H9 (cell line): ENCODE measurements at regions not wholly inside any gene's neighbourhood (a gene's known extent, or its start where the extent isn't known, plus 50 kb on each side); places are given as distances from the start of the nearest gene placed in this dataset.

Experiments used
- DNase-seq: peaks from one replicate; pipeline ENCODE4 v3.0.0-alpha.2; 2017
- H2AFZ ChIP-seq: one replicate; pipeline ENCODE4 v1.6.1; 2013; ENCODE audit warnings: mild to moderate bottlenecking, low read length, control low read depth, moderate library complexity
- H2AK5ac ChIP-seq: 2 replicates; pipeline ENCODE4 v1.6.1; 2013; ENCODE audit warnings: low read length, control low read depth, mixed read lengths; ENCODE audit not compliant: insufficient read length
- H2BK120ac ChIP-seq: one replicate; pipeline ENCODE4 v1.6.1; 2013; ENCODE audit warnings: low read depth, mild to moderate bottlenecking, low read length, control low read depth, inconsistent platforms; ENCODE audit not compliant: poor library complexity, severe bottlenecking
- H2BK12ac ChIP-seq: 2 replicates; pipeline ENCODE4 v1.6.1; 2013; ENCODE audit warnings: low read length, control low read depth, mixed read lengths, low read depth; ENCODE audit not compliant: insufficient read length
- H2BK15ac ChIP-seq: 2 replicates; pipeline ENCODE4 v1.6.1; 2013; ENCODE audit warnings: low read depth, low read length, control low read depth
- H2BK20ac ChIP-seq: one replicate; pipeline ENCODE4 v1.6.1; 2013; ENCODE audit warnings: low read depth, mild to moderate bottlenecking, low read length, control low read depth, inconsistent platforms; ENCODE audit not compliant: poor library complexity, severe bottlenecking
- H2BK5ac ChIP-seq: 2 replicates; pipeline ENCODE4 v1.6.1; 2013; ENCODE audit warnings: low read length, control low read depth, mixed read lengths; ENCODE audit not compliant: insufficient read length
- H3K14ac ChIP-seq: 2 replicates; pipeline ENCODE4 v1.6.1; 2013; ENCODE audit warnings: low read length, control low read depth; ENCODE audit not compliant: insufficient read depth
- H3K18ac ChIP-seq: 2 replicates; pipeline ENCODE4 v1.6.1; 2013; ENCODE audit warnings: low read depth, mild to moderate bottlenecking, mixed read lengths, low read length, control low read depth; ENCODE audit not compliant: insufficient read length
- H3K23ac ChIP-seq: 2 replicates; pipeline ENCODE4 v1.6.1; 2013; ENCODE audit warnings: low read length, control low read depth, mixed read lengths, low read depth; ENCODE audit not compliant: insufficient read length
- H3K23me2 ChIP-seq: 2 replicates; pipeline ENCODE4 v1.6.1; 2013; ENCODE audit warnings: low read depth, mild to moderate bottlenecking, mixed read lengths, low read length, control low read depth; ENCODE audit not compliant: insufficient read length, poor library complexity, severe bottlenecking
- H3K27ac ChIP-seq: 2 replicates; pipeline ENCODE4 v1.5.1; 2013; ENCODE audit warnings: low read length, control low read depth, mixed read lengths, low read depth; ENCODE audit not compliant: insufficient read length
- H3K27me3 ChIP-seq: 2 replicates; pipeline ENCODE4 v1.6.1; 2013; ENCODE audit warnings: low read length, control low read depth, inconsistent platforms; ENCODE audit not compliant: insufficient read depth
- H3K4ac ChIP-seq: 2 replicates; pipeline ENCODE4 v1.6.1; 2013; ENCODE audit warnings: low read depth, mild to moderate bottlenecking, control low read depth, inconsistent platforms, low read length, moderate library complexity
- H3K4me1 ChIP-seq: 2 replicates; pipeline ENCODE4 v1.6.1; 2013; ENCODE audit warnings: low read length, control low read depth, inconsistent platforms; ENCODE audit not compliant: insufficient read depth
- H3K4me2 ChIP-seq: 2 replicates; pipeline ENCODE4 v1.6.1; 2013; ENCODE audit warnings: low read length, control low read depth, mixed read lengths; ENCODE audit not compliant: insufficient read length, insufficient read depth
- H3K56ac ChIP-seq: 2 replicates; pipeline ENCODE4 v1.6.1; 2013; ENCODE audit warnings: low read depth, mild to moderate bottlenecking, mixed read lengths, low read length, control low read depth; ENCODE audit not compliant: insufficient read length
- H3K79me1 ChIP-seq: 2 replicates; pipeline ENCODE4 v1.6.1; 2013; ENCODE audit warnings: low read depth, mild to moderate bottlenecking, moderate library complexity, low read length, control low read depth, inconsistent platforms; ENCODE audit not compliant: insufficient read depth, poor library complexity, severe bottlenecking
- H3K79me2 ChIP-seq: 2 replicates; pipeline ENCODE4 v1.6.1; 2013; ENCODE audit warnings: low read length, control low read depth, inconsistent platforms; ENCODE audit not compliant: insufficient read depth
- H3K9ac ChIP-seq: 2 replicates; pipeline ENCODE4 v1.6.1; 2013; ENCODE audit warnings: low read length, control low read depth, mixed read lengths; ENCODE audit not compliant: insufficient read length; ENCODE audit errors: extremely low read depth
- H3K9me3 ChIP-seq: one replicate; pipeline ENCODE4 v1.6.1; 2013; ENCODE audit warnings: low read depth, low read length, inconsistent platforms; ENCODE audit not compliant: control insufficient read depth
- H3T11ph ChIP-seq: one replicate; pipeline ENCODE4 v1.6.1; 2013; ENCODE audit warnings: mild to moderate bottlenecking, low read length, control low read depth, inconsistent platforms
- H4K20me1 ChIP-seq: one replicate; pipeline ENCODE4 v1.6.1; 2013; ENCODE audit not compliant: control insufficient read depth, insufficient read length, insufficient read depth
- H4K5ac ChIP-seq: 2 replicates; pipeline ENCODE4 v1.6.1; 2013; ENCODE audit warnings: low read depth, mild to moderate bottlenecking, mixed read lengths, low read length, control low read depth; ENCODE audit not compliant: insufficient read length
- H4K8ac ChIP-seq: replicated peaks from 2 replicates; pipeline ENCODE4 v1.6.1; 2013; ENCODE audit warnings: low read length, control low read depth, mixed read lengths, low read depth; ENCODE audit not compliant: insufficient read length
- H4K91ac ChIP-seq: 2 replicates; pipeline ENCODE4 v1.6.1; 2013; ENCODE audit warnings: low read depth, mild to moderate bottlenecking, moderate library complexity, mixed read lengths, low read length, control low read depth; ENCODE audit not compliant: insufficient read length
- H3K27ac Mint-ChIP-seq, 3 experiments: 2 replicates in 2 of 3; 3 replicates in 1 of 3; pipeline ENCODE4 v1.8.0; 2020 to 2021; ENCODE audit warnings: mixed read lengths in 3 of 3, mild to moderate bottlenecking in 1 of 3, moderate library complexity in 1 of 3
- H3K27me3 Mint-ChIP-seq: 2 replicates; pipeline ENCODE4 v1.8.0; 2021; ENCODE audit warnings: low read depth, mild to moderate bottlenecking, moderate library complexity, mixed read lengths
- H3K36me3 Mint-ChIP-seq, 3 experiments: 2 replicates in 2 of 3; 3 replicates in 1 of 3; pipeline ENCODE4 v1.8.0; 2020 to 2021; ENCODE audit warnings: low read depth in 3 of 3, mixed read lengths in 3 of 3; ENCODE audit not compliant: insufficient read depth in 1 of 3
- H3K4me1 Mint-ChIP-seq, 2 experiments: 2 replicates each; pipeline ENCODE4 v1.8.0; 2020; ENCODE audit warnings: mixed read lengths in 2 of 2
- H3K4me3 Mint-ChIP-seq, 2 experiments: 2 replicates in 1 of 2; 3 replicates in 1 of 2; pipeline ENCODE4 v1.8.0; 2020 to 2021; ENCODE audit warnings: mild to moderate bottlenecking in 2 of 2, mixed read lengths in 2 of 2, moderate library complexity in 1 of 2
- H3K9me3 Mint-ChIP-seq, 2 experiments: 2 replicates in 1 of 2; 3 replicates in 1 of 2; pipeline ENCODE4 v1.8.0; 2020; ENCODE audit warnings: mild to moderate bottlenecking in 2 of 2, mixed read lengths in 2 of 2, moderate library complexity in 1 of 2
- WGBS: extraction: QIAGEN DNeasy Blood & Tissue Kit; methylation state at CpG from one replicate; pipeline ENCODE4 v1.1.7; 2013; ENCODE audit warnings: missing lambda C conversion rate, low lambda C conversion rate, mixed read lengths; ENCODE audit not compliant: insufficient read length; ENCODE audit errors: extremely low coverage; 5-methylcytosine and 5-hydroxymethylcytosine counted together
- TF ChIP-seq, protein P1 (sequence below): fragments of 200-600 bp; sonication (generic); conservative IDR thresholded peaks from 3 replicates; pipeline ENCODE4 v1.8.0; 2021; ENCODE audit warnings: antibody characterized with exemption, mild to moderate bottlenecking

GRCh38 chr4:141388481-141388880 lies 167.8 kb downstream of the ZNF330 start:
- H3K27ac Mint-ChIP-seq, result no peak overlapping the region
- TF ChIP-seq, protein P1, sequence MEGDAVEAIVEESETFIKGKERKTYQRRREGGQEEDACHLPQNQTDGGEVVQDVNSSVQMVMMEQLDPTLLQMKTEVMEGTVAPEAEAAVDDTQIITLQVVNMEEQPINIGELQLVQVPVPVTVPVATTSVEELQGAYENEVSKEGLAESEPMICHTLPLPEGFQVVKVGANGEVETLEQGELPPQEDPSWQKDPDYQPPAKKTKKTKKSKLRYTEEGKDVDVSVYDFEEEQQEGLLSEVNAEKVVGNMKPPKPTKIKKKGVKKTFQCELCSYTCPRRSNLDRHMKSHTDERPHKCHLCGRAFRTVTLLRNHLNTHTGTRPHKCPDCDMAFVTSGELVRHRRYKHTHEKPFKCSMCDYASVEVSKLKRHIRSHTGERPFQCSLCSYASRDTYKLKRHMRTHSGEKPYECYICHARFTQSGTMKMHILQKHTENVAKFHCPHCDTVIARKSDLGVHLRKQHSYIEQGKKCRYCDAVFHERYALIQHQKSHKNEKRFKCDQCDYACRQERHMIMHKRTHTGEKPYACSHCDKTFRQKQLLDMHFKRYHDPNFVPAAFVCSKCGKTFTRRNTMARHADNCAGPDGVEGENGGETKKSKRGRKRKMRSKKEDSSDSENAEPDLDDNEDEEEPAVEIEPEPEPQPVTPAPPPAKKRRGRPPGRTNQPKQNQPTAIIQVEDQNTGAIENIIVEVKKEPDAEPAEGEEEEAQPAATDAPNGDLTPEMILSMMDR, result no peak

More at GRCh38 chr4:141388481-141388880, 167.8 kb downstream of the ZNF330 start:
- Histone ChIP-seq H3K23ac (no peak overlapping the region), H2AFZ (no peak overlapping the region), H3K4me1 (no peaks in the 10 kb centered on the region), H3K56ac (no peak overlapping the region), H2BK5ac (no peak overlapping the region), H4K5ac (no peak overlapping the region), H4K91ac (no peak overlapping the region), H3T11ph (no peak overlapping the region), H4K20me1 (no peaks in the 10 kb centered on the region), H3K27ac (no peak overlapping the region), H3K18ac (no peak overlapping the region), H3K27me3 (no peaks in the 10 kb centered on the region), H3K4ac (no peak overlapping the region), H2BK12ac (no peak overlapping the region), H3K79me1 (no peaks in the 10 kb centered on the region), H2BK120ac (no peak overlapping the region), H3K9me3 (no peaks in the 10 kb centered on the region), H3K79me2 (no peaks in the 10 kb centered on the region), H2AK5ac (no peak overlapping the region), H2BK15ac (no peak overlapping the region), H3K4me2 (no peak overlapping the region), H3K9ac (no peak overlapping the region), H3K14ac (no peak overlapping the region), H3K23me2 (no peaks in the 10 kb centered on the region), H2BK20ac (no peak overlapping the region), H4K8ac (no peak overlapping the region)
- no peaks in the 10 kb centered on the region; a peak in 2 of 5 replicates for H3K9me3 Mint-ChIP-seq
- H3K4me1 Mint-ChIP-seq, result no peaks in the 10 kb centered on the region
- no peaks in the 10 kb centered on the region; a peak in 1 of 7 replicates for H3K36me3 Mint-ChIP-seq
- no CpG with 5 or more reads among the region's 3 CpGs for WGBS
- H3K27me3 Mint-ChIP-seq, result no peaks in the 10 kb centered on the region
- no peak overlapping the region for H3K4me3 Mint-ChIP-seq
- DNase-seq, result no peak
